CD14-positive monocyte (primary cell): ENCODE measurements at regions not wholly inside any gene's neighbourhood (a gene's known extent, or its start where the extent isn't known, plus 50 kb on each side); places are given as distances from the start of the nearest gene placed in this dataset.

Experiments
- DNase-seq, 3 donors: peaks; one replicate each; pipeline ENCODE4 v3.0.0-alpha.2; 2011 to 2022
- H2AFZ ChIP-seq: 2 replicates; pipeline ENCODE4 v1.6.0; 2012; ENCODE audit warnings: mild to moderate bottlenecking, low read depth, low read length, inconsistent platforms; ENCODE audit not compliant: insufficient read depth, poor library complexity, severe bottlenecking
- H3K27ac ChIP-seq, 2 donors: 1 replicate in 1 of 2; 2 replicates in 1 of 2; pipeline ENCODE4 v1.5.1; 2012 to 2013; ENCODE audit warnings: low read length in 2 of 2, control low read depth in 1 of 2, inconsistent platforms in 1 of 2, low read depth in 1 of 2, mild to moderate bottlenecking in 1 of 2
- H3K27me3 ChIP-seq, 2 donors: one replicate each; pipeline versions ENCODE4 v1.6.0 to v1.6.1; 2011 to 2013; ENCODE audit warnings: low read length in 2 of 2; ENCODE audit not compliant: control insufficient read depth in 2 of 2, insufficient read depth in 2 of 2
- H3K36me3 ChIP-seq, 2 donors: replicated peaks in 1 of 2; 1 replicate in 1 of 2; 2 replicates in 1 of 2; pipeline versions ENCODE4 v1.5.1 to v1.6.1; 2012 to 2013; ENCODE audit warnings: low read length in 2 of 2, control low read depth in 1 of 2, inconsistent platforms in 1 of 2, mild to moderate bottlenecking in 1 of 2; ENCODE audit not compliant: insufficient read depth in 2 of 2, control insufficient read depth in 1 of 2
- H3K4me1 ChIP-seq, 2 donors: 1 replicate in 1 of 2; 2 replicates in 1 of 2; pipeline versions ENCODE4 v1.5.1 to v1.6.1; 2012 to 2013; ENCODE audit warnings: low read length in 2 of 2, control low read depth in 1 of 2, inconsistent platforms in 1 of 2, mild to moderate bottlenecking in 1 of 2, moderate library complexity in 1 of 2; ENCODE audit not compliant: insufficient read depth in 2 of 2, control insufficient read depth in 1 of 2
- H3K4me2 ChIP-seq: replicated peaks from 2 replicates; pipeline ENCODE3; 2012; ENCODE audit warnings: low read length, moderate library complexity, mild to moderate bottlenecking; ENCODE audit not compliant: poor library complexity, severe bottlenecking; ENCODE audit errors: extremely low read depth
- H3K4me3 ChIP-seq, 3 experiments: fragments of 200-600 bp in 1 of 3; sonication (generic) in 1 of 3; replicated peaks in 1 of 3; 1 replicate in 2 of 3; 2 replicates in 1 of 3; pipeline ENCODE4 v1.5.1; 2011 to 2013; ENCODE audit warnings: low read length in 3 of 3, mild to moderate bottlenecking in 3 of 3, control low read depth in 2 of 3, low read depth in 2 of 3, inconsistent platforms in 1 of 3, moderate library complexity in 1 of 3
- H3K79me2 ChIP-seq: 2 replicates; pipeline ENCODE4 v1.6.0; 2012; ENCODE audit warnings: mild to moderate bottlenecking, control low read depth, inconsistent platforms, low read length, moderate library complexity; ENCODE audit not compliant: insufficient read depth
- H3K9ac ChIP-seq: 2 replicates; pipeline ENCODE4 v1.6.0; 2017; ENCODE audit warnings: low read length, mild to moderate bottlenecking; ENCODE audit not compliant: insufficient read depth, poor library complexity, severe bottlenecking
- H3K9me3 ChIP-seq, 2 donors: replicated peaks in 1 of 2; 1 replicate in 1 of 2; 2 replicates in 1 of 2; pipeline versions ENCODE4 v1.5.1 to v1.6.1; 2012 to 2013; ENCODE audit warnings: low read length in 2 of 2, control low read depth in 1 of 2; ENCODE audit not compliant: control insufficient read depth in 1 of 2, insufficient read depth in 1 of 2
- H4K20me1 ChIP-seq: 2 replicates; pipeline ENCODE4 v1.6.0; 2012; ENCODE audit warnings: mild to moderate bottlenecking, low read length, control low read depth, moderate library complexity; ENCODE audit not compliant: insufficient read depth
- H3K27ac Mint-ChIP-seq, 7 donors: one replicate each; pipeline ENCODE4 v1.8.0; 2020; ENCODE audit warnings: mild to moderate bottlenecking in 7 of 7, mixed read lengths in 7 of 7, moderate library complexity in 6 of 7, inconsistent platforms in 2 of 7
- H3K27me3 Mint-ChIP-seq, 3 donors: one replicate each; pipeline ENCODE4 v1.8.0; 2021 to 2022; ENCODE audit warnings: low read depth in 3 of 3, mild to moderate bottlenecking in 3 of 3, mixed read lengths in 3 of 3, moderate library complexity in 3 of 3, inconsistent platforms in 1 of 3
- H3K36me3 Mint-ChIP-seq, 2 donors: one replicate each; pipeline ENCODE4 v1.8.0; 2020; ENCODE audit warnings: mixed read lengths in 2 of 2, inconsistent platforms in 1 of 2, mild to moderate bottlenecking in 1 of 2
- H3K4me1 Mint-ChIP-seq: one replicate; pipeline ENCODE4 v1.8.0; 2020; ENCODE audit warnings: mild to moderate bottlenecking, mixed read lengths
- H3K4me3 Mint-ChIP-seq, 2 donors: one replicate each; pipeline ENCODE4 v1.8.0; 2020; ENCODE audit warnings: mild to moderate bottlenecking in 2 of 2, mixed read lengths in 2 of 2, moderate library complexity in 1 of 2
- H3K9me3 Mint-ChIP-seq, 7 donors: one replicate each; pipeline ENCODE4 v1.8.0; 2020 to 2022; ENCODE audit warnings: mixed read lengths in 7 of 7, mild to moderate bottlenecking in 6 of 7, moderate library complexity in 6 of 7, inconsistent platforms in 2 of 7
- CTCF ChIP-seq: fragments of 200-600 bp; IDR thresholded peaks from one replicate; pipeline ENCODE4 v1.8.0; 2022; ENCODE audit warnings: antibody characterized with exemption, mild to moderate bottlenecking
- WGBS: methylation state at CpG from one replicate; pipeline ENCODE4 v1.1.5; 2013; ENCODE audit warnings: missing lambda C conversion rate; ENCODE audit not compliant: insufficient coverage; 5-methylcytosine and 5-hydroxymethylcytosine counted together
- intact Hi-C, 2 donors: fragments of 100-400 bp; cut with micrococcal nuclease; formaldehyde crosslinking; loops; one replicate each; pipeline versions ENCODE4 v1.15.0 to v1.15.1; 2023

GRCh38 chrX:128623361-128623760 is 571.2 kb upstream of the ACTRT1 start:
- Histone ChIP-seq H3K9me3 (no peaks in the 10 kb centered on the region), H3K79me2 (no peaks in the 10 kb centered on the region), H3K27me3 (no peaks in the 10 kb centered on the region), H3K4me2 (no peak overlapping the region), H3K4me1 (no peaks in the 10 kb centered on the region), H3K36me3 (no peaks in the 10 kb centered on the region), H3K27ac (no peak overlapping the region), H3K4me3 (no peak overlapping the region), H2AFZ (no peak overlapping the region), H3K9ac (no peak overlapping the region), H4K20me1 (no peaks in the 10 kb centered on the region)
- Mint-ChIP-seq H3K27ac (no peak overlapping the region), H3K36me3 (no peaks in the 10 kb centered on the region), H3K9me3 (peaks cover 0 to 1% (median 0%) of the 10 kb centered on the region in 7 donors), H3K4me3 (no peak overlapping the region), H3K27me3 (peaks cover 0 to 3% (median 1%) of the 10 kb centered on the region in 3 donors), H3K4me1 (no peaks in the 10 kb centered on the region)
- DNase-seq: no peak
- no peak for TF ChIP-seq CTCF
- intact Hi-C loops: no loop called here
- 80% methylated on average over 1 of the region's 1 CpG for WGBS

DNA sequence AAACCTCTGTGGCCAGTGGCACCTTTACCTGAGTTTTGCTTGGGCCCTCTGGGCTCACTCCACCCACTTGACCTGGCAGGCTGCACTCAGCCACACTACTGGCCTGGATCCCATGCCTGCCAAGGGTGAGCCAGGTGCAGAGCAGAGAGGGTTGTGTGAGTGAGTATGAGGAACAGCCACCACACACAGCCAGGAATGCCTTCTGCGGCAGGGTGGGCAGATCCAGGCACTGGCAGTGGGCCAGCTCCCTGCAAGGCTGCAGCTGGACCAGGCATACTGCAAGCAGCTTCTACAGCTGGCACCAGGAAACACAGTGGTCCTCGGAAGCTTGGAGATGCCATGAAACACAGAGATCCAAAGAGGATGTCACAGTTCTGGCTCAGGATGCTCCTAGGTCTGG is 570.1 kb upstream of the ACTRT1 start:
- H3K9ac ChIP-seq: no peak overlapping the region
- intact Hi-C loops: no loop called here
- WGBS: 80% methylated on average over 1 of the region's 2 CpGs
- Mint-ChIP-seq H3K27me3 (peaks cover 0 to 3% (median 1%) of the 10 kb centered on the region in 3 donors), H3K9me3 (peaks cover 0 to 1% (median 0%) of the 10 kb centered on the region in 7 donors), H3K36me3 (no peaks in the 10 kb centered on the region), H3K27ac (no peak overlapping the region), H3K4me1 (no peaks in the 10 kb centered on the region), H3K4me3 (no peak overlapping the region)
- no peaks in the 10 kb centered on the region for H3K79me2 ChIP-seq
- no peaks in the 10 kb centered on the region for H3K4me1 ChIP-seq
- H3K36me3 ChIP-seq: no peaks in the 10 kb centered on the region
- H3K4me3 ChIP-seq: no peak overlapping the region
- no peak for TF ChIP-seq CTCF
- H3K27ac ChIP-seq: no peak overlapping the region
- DNase-seq: no peak
- no peaks in the 10 kb centered on the region for H3K9me3 ChIP-seq
- H2AFZ ChIP-seq: no peak overlapping the region
- H3K27me3 ChIP-seq: no peaks in the 10 kb centered on the region
- H3K4me2 ChIP-seq: no peak overlapping the region
- no peaks in the 10 kb centered on the region for H4K20me1 ChIP-seq
